ENCODE measurements at regions not wholly inside any gene's neighbourhood (a gene's known extent, or its start where the extent isn't known, plus 50 kb on each side); places are given as distances from the start of the nearest gene placed in this dataset.
"Not testable (repeated sequence)": the region's sequence is repeated elsewhere in the genome, so short reads cannot be mapped to it uniquely, and the experiment has no call there.

DNA sequence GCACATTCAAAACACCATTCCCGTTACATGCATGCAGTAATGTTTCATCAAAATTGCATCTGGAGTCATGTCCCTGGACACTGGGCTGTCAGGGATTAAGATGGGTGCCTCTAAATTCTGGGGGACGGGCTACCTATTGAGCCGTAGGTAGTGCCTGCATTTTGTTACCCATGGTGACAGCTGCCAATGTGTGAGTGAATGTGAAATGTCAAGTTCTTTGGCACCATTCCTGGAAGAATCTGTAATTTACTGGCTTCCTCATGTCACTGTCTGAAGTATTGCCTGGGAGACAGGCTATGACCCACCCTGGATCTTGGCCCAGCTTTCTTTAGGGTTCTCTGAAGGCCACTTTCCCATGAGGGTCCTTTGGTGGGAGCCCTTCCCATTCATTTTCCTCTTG, 266.1 kb downstream of the TSHZ3 start:
- no peak for DNase-seq

DNA sequence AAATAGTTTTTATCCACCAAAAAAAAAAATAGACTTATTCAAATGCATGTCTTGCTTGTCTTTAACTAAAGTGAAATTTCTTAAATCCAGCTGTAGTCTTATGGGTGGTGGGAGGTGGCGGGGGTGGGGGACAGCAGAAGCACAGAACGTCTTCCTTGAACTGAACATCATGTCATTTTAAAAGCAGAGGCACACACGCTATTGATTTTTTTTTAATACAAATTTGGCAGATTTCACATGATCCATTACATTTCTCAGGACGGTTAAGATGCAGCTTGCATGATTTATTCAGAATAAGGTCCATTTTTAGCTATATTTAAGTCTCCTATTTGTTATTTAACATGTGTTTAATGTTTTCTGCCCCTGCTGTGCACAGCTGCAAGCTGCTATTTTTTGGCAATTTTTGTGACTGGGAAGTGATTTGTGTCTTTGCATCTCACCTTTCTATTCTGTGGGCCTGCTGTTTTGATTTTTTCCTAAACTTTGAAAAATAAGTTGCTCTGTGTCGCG, 274.0 kb downstream of the TSHZ3 start:
- DNase-seq, result no peak

DNA sequence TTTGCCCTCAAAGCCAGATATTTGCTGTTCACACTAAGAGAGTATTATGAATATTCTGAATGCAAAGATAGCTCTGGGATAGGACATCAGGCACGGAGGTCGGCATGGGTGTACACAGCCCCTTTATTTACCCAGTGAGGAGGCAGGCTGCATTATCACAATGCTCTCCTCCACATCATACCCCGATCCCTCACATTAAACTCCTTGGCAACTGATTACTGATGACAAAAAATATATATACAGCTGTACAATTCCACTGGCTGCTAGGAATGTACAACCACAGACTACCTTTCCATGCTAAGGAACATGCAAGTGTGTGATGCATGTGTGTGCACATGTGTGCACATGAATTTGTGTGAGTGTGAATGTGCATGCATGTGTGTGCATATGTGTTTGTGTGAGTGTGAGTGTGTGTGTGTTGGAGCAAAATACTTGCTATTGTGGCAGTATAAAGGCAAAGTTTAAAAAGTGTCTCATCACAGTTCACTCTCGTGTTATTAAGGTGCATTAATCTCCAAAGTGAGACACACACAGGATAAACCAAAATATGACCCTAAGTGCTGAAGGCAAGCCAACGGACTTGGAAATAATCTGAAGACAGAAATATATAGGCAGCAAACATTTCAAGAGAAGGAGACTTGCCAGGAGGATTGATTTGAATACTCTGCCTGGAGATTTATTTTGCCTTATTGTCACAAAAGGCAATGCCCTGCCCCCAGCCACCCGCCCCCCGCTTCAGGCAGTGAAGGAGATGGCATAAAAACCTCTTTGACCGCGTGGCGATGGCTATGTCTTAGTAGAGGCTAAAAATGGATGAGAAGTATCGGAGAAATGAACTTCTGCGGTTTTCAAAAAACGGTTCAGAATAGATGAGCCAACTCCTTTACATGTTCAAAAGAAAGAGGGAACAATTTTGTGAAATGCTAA, 274.8 kb downstream of the TSHZ3 start:
- DNase-seq, result no peak

DNA sequence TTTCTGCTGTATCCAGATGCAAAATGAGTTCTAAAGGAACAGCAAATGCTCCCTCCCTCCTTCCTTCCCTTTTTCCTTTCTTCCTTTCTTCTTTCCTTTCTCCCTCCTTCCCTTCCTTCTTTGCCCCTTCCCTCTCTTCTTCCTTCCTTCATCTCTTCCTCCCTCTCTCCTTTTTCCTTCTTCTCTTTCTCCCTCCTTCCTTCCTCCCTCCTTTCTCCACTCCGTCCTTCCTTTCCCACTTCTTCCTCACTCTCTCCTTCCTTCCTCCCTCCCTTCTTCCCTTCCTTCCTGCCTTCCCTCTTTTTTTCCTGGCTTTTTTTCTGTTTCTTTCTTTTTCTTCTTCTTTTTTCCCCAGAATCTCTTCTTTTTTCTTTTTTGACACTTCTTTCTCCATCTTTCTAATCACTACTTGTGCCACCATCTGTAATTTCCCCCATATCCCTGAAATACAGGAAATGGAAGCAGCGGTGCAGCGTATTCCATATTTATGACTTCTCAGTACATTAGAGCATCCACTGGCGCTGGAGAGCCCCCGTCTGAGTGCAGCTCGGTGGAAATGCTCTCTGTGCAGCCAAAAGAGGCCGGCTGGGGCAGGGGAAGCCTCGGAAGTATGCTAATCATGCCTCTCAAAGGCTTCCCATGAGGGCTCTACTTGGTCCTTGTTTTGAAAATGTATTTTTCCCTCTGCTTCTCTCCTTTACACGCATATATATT, 275.6 kb downstream of the TSHZ3 start:
- DNase-seq, result no peak

DNA sequence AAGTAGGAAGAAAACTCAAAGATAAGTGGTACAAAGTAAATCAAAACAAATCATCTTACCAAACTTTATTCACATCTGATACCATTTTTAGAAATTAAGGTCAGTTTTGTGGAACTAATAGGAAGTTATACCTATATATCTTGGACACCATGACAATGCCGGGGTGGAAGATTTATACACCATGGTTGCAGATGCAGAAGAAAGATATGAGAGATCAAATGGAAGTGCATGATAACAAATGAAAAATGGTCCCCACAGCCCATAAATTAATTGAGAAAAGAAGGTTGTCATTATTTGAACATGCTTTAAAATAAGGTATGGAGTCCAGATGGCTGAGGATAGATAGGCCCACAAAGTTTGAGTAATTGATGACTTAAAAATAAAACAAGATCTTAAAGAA, 276.8 kb downstream of the TSHZ3 start:
- DNase-seq, result no peak

DNA sequence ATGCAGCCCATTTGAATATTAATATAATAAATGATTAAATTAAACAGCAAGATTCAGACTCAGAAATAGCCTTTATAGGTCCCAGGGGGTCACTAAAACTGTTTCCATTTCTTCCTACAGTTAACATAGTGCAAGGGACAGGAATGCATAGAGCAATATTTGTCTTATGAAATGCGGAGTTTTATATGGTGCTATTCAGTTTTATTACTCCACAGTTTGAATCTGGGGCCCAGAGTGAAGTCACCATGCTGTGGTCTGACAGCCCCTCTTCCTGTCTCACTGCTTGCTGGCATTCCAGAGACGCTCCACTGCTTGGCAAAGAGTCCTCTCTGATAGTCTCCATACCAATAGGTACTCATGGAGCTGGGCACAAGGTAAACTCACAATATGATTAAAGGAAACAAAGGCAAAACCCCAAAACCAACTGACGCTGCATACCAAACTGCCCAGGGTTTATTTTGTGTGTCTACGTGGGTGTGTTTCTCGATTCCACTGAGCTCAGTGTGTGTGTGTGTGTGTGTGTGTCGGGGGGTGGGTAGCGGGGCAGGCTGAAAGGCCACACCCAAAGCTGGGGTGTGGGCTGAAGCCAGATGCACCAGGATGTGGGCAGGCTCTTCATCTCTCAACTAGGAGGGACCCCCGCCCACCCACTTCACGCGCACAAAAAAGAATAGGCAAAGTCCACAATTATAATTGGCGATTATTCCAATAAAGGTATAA, 277.9 kb downstream of the TSHZ3 start:
- no peak for DNase-seq

DNA sequence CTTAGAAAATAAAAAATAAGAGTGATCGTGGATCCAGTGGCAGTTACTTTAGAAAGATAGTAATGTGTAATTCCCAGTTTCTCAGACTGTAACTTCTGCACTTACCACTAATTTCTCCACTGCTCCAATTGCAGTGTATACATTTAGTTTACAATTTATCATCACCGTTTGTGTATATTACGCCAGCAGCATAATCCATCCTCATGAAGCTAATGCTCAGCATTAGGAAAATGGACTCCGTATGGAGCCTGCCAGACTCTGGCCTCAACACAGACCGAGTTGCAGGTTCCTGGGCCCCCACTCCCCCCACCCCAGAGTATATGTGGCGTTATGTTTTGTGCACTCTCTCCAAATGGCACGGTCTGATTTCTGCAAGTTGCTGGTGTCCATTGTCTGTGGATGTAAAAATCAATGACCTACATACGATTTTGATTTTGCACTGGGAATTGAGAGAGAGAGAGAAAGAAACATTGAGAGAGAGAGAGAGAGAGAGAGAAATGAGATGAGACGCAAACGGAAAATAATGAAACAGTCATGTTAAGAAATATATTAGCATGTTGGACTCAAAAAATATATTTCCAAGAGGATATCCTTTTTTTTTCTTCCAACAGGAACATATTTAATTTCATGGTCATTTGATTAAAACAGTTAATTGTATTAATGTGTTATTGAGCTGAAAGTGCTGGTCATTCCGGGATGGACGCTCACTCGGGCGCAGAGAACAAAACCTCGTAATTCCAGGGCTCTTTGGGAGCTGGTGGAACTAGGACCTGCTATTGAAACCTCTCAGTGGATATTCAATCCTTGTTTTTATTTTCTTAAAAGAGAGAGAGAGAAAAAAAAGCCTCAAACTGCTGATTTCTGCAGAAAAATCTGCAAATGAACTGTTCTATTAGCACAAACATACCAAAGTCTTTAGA, 278.8 kb downstream of the TSHZ3 start:
- no peak for DNase-seq

DNA sequence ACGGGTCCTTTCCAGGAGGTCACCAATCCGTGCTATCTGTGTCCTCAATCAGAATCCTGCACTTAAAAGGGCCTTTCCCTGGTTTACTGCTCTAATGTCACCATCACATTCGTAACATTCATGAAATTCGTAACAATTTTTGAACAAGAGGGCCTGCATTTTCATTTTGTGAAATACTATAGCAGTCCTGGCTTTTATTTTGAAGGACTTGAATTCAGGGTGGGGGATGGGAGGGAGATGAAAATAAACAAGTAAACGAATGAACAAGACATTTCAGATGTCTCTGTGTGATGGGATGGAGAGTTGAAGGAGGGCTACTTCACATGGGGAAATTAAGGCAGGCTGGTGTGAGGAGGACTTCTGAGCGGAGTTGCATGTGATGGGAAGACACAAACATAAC, 281.0 kb downstream of the TSHZ3 start:
- no peak for DNase-seq

DNA sequence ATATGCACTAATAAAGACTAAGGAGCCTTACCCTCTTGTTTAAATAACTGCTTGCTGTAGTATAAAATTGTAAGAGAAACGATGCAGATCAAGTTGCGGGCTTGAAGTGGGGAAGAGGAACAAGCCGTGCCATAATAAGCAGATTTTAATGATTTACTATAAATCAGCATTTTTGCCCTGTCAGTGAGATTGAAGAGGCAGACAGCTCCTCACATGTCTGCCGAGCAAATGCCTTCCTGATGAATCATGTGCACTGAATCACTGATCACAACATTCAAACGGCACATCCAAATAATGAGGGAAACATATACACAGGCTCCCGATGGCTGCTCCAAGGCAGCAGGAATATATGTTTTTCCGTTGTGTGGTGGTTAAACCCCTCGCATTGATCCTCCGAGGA, 282.9 kb downstream of the TSHZ3 start:
- no peak for DNase-seq

DNA sequence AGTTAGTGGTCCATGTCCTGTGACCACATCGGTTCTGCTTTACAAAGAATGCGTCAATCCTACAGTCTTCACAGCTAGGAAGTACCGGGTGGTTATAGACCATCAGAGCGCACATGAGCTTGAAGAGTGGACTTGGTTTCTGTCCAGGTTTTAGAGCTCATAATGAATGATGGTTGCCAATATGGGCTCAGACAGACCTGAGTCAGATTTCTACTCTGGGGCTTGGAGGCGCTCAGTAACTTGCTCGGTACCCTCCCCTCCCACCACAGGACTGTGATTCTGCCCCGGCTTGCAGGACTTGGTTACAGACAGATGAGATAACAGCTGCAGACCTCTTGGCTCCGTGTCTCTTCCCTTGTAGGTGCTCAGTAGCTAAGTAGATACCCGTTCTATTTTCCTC, 284.7 kb downstream of the TSHZ3 start:
- DNase-seq, result no peak

DNA sequence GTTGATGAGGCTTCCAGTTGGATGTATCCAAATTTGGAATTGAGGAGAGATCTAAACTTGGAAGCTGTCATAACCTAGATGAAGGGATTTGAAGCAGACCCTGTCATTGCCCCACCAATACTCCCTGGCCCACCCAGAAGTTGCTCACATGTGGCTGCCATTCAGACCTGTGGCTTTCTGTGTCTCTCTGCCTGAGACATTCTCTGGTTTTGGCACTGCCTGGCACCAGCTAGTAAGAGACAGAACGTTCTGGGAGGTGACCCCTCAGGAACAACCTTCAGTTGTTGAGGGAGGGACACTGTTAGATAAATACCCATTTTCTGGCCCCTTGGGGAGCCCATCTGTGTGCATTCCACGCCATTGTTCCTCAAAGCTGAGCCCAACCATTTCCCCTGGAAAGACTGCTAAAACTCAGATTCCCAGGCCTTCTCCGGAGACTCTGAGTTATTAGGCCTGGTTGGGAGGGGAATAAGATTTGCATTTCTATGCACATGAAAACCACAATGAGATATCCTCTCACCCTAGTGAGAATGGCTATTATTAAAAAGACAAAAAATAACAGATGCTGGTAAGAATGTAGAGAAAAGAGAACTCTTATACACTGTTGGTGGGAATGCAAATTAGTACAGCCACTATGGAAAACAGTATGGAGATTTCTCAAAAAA, 290.4 kb downstream of the TSHZ3 start:
- DNase-seq, result no peak

DNA sequence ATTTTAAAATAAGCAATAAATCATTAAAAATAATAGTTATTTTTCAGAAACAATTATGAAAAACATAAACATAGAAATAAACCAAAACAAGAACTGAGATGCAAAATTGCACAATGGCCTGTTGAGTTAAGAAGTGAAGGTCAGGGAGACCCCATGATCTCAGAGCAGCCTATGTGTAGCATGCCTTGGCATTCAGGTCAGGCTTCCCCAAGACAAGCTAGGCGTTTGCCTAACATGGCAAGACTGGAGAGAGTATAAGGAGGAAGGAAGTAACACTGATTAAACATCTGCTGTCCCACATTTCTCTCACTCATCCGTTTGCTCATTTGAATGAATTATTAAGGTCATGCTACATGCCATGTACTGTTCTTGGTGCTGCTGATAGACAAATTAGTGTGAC, 291.8 kb downstream of the TSHZ3 start:
- DNase-seq, result no peak

DNA sequence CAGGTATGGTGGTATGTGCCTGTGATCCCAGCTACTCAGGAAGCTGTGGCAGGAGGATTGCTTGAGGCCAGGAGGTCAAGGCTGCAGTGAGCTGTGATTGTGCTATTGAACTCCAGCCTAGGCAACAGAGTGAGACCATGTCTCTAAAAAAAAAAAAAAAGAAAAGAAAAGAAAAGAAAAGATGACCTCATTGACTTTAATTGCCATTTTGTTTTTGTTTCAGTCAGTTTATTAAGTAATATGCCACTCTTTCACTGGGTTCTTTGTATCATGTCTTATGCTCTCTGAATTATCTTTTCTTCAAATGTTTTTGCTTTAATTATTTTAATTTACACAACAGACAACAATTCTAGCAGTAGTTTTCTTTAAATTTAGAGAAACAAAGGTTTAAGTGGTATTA, 293.8 kb downstream of the TSHZ3 start:
- no peak for DNase-seq

DNA sequence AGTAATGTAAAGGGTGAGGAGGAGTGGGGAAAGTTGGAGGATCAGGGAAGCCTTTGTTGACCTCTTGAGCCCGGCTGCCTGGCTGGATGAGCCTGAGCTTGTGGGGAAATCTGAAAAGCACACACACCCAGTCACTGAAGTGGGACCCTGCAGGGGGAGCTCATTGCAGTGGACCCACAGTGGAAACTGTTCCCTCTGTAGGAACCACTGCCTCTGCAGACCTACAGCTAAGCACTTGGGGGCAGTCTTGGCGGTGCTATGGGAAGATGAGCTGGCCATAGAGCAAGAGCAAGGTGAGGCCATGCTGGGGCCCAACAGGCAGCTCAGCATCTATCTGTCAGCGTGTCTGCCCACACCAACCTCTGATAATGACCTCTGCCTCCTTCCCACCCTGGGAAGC, 294.8 kb downstream of the TSHZ3 start:
- no peak for DNase-seq

DNA sequence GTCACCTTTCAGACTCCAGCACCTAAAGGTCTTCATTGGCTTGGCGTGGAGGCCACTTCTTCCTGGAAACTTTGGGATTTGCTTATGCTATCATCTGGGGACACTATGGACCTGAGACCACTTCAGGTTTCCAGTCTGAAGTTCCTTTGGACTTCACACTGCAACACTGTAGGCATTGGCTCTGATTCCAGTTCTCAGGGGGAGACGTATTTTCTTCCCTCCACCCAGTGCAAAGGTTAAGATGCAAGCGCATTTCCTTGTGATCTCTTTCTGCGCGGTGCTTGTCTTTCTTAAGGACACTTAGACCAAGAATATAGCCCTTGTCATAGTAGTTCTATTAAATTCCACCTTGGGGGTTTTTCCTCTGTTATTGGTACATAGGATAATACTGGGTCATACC, 299.8 kb downstream of the TSHZ3 start:
- DNase-seq, result no peak

DNA sequence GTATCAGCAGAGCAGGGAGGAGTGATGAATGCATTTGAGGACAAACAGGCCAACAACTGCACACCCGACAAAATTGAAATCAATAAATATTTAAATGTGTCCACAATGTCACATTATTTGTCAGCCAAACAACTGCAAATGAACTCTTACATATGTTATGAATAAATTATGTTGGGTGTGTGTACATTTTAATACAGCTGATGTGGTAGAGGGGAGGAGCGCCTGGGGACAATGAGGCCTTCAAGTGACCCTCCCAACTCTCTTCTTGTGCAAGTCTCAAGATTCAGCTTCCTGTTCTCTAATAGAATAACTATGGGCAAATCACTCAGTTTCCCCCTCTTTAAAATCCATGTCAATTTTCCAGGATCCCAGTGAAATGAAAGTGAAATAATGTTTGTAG, 303.2 kb downstream of the TSHZ3 start:
- DNase-seq, result no peak

DNA sequence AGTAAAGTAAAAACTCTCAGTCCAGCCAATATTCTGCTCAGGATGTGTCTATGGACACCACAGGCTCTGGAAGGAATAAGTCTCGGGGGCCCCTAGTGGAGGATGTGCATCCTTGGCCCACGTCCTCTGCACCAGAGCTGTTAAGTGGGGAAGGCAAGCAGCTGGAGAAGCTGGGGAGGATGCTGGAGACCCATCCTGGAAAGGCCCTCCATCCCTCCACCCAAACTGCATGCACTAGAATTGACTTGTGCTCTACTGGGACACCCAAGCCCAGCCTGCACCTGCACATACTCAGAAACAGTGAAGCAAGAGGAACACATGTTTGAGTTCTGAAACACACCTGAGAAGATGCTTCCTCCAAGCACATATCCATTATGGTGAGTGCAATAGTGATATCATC, 307.8 kb downstream of the TSHZ3 start:
- no peak for DNase-seq

DNA sequence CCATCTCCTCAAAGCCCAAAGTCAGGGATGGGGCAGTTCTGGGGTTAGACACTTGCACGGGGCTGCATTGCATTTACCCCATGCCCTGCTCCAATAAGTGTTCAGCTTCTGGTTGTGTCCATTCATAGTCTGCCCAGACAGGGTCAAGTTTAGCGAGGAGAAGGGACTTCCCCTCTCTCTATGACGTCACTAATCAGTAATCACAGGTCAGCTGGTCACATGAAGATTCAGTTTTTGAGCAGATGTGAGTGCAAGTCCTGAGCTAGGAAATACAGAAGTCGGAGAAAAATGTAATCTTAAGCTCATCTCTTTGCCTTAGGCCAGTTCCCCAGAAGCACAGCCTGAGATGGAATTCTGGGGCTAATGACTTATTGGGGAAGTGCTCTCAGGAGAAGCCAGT, 310.1 kb downstream of the TSHZ3 start:
- DNase-seq, result no peak

DNA sequence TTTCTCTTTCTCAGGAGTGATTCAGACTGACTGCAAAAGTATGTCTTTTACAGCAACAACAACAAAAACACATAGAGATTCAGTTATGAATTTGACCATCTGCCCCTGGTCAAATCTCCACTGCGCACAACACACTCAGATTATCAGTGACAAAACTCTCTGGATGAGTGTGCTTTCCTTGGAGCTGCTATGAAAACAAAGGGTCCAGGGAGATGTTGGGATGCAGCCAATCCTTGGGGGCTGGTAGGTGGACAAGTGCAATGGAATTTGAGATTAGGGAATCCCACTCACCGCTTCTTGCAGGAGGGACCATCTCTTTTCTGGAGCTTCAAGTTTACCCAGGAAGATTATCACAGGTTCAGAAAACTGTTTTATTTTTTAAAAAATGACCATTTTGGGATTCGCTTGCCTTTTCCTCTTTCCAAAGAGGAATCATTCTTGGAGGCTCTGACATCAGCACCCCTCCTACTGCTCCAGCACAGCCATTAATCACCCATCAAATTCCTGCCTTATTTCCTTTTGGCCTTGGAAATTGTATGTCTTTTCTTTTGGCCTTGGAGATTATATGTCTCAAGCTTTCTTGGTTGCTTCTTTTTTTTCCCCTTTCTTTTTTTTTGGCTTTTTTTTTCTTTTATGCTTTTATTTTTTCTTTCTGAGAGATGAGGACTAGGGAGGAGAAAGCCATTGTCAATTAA, 311.8 kb downstream of the TSHZ3 start:
- no peak for DNase-seq

DNA sequence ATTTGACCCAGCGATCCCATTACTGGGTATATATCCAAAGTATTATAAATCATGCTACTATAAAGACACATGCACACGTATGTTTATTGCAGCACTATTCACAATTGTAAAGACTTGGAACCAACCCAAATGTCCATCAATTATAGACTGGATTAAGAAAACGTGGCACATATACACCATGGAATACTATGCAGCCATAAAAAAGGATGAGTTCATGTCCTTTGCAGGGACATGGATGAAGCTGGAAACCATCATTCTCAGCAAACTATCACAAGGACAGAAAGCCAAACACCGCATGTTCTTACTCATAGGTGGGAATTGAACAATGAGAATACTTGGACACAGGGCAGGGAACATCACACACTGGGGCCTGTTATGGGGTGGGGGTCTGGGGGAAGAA, 317.8 kb downstream of the TSHZ3 start:
- DNase-seq, result not testable (repeated sequence)

DNA sequence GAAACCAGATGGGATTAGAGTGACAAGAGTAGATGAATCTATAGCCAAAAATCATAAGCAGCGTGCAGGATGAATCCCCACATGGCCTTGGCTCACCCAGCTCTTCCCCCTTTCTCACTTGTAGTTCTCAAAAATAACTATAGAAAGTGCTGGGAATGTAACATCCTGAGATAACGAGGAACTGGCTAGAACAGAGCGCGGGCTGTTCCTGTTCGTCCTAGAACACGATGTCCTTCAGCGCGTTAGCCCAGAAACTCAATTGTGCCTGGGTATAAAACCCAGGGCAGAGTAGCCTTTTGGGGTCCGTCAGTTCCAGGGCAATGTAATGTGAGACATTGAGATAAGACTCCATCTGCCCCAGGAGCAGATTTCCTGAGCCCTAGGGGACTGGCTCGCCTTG, 326.2 kb downstream of the TSHZ3 start:
- no peak for DNase-seq

Measured in NCI-H2029 treated with DMSO at 0.1 percent for 48 hours (cell line).